PC-3 (cell line): ENCODE measurements at regions not wholly inside any gene's neighbourhood (a gene's known extent, or its start where the extent isn't known, plus 50 kb on each side); places are given as distances from the start of the nearest gene placed in this dataset.

Experiments
- CTCF ChIP-seq: fragments of 300-600 bp; sonication (generic); conservative IDR thresholded peaks from 2 replicates; pipeline ENCODE4 v1.5.1; 2017; ENCODE audit warnings: antibody characterized with exemption, low read depth, mild to moderate bottlenecking, low read length
- EZH2 ChIP-seq: fragments of 300-600 bp; sonication (generic); IDR thresholded peaks from one replicate; pipeline ENCODE4 v1.6.1; 2017; ENCODE audit warnings: antibody characterized with exemption, mild to moderate bottlenecking, low read length; ENCODE audit not compliant: unreplicated experiment

GRCh38 chr3:15152184-15152583, 53.2 kb upstream of the RBSN start:
- no peak for TF ChIP-seq CTCF
- TF ChIP-seq EZH2, result no peak
